GM12878 (cell line): ENCODE measurements at regions not wholly inside any gene's neighbourhood (a gene's known extent, or its start where the extent isn't known, plus 50 kb on each side); places are given as distances from the start of the nearest gene placed in this dataset.

Experiments
- ATAC-seq: fragments of 200-7000 bp; cut with Tn5 transposase; 3 replicates; pipeline ENCODE4 v1.9.1; 2020; ENCODE audit warnings: mild to moderate bottlenecking, moderate library complexity
- BruUV-seq: library from RNA; stranded (reverse); fragments of 400-500 nt; replicated peaks from 2 replicates; lab custom pipeline; 2021; lab: Mats Ljungman, UMichigan
- CTCF ChIA-PET: fragments of 300-600 bp; sonication (Branson Sonifier 250); formaldehyde crosslinking; extraction: SDS; loops from one replicate; lab custom pipeline; 2021; ENCODE audit warnings: inconsistent platforms; lab: Yijun Ruan, JAX
- POLR2A ChIA-PET: fragments of 350-600 bp; formaldehyde crosslinking; extraction: SDS; loops from one replicate; lab custom pipeline; 2021; ENCODE audit warnings: inconsistent platforms; lab: Charles Lee
- RAD21 ChIA-PET: fragments of 300-600 bp; sonication (Branson Sonifier 250); formaldehyde crosslinking; loops from one replicate; lab custom pipeline; 2023; ENCODE audit warnings: antibody characterized with exemption; ENCODE audit not compliant: unreplicated experiment; lab: Charles Lee
- SMC1A ChIA-PET: fragments of 300-600 bp; sonication (Branson Sonifier 250); formaldehyde crosslinking; loops from one replicate; lab custom pipeline; 2023; ENCODE audit not compliant: unreplicated experiment, uncharacterized antibody; lab: Charles Lee
- DNase-seq: peaks from one replicate; pipeline ENCODE4 v3.0.0-alpha.2; 2011; ENCODE audit warnings: low read depth, low spot score
- FAIRE-seq: peaks from 3 replicates; lab custom pipeline; 2011; peaks lifted over from hg19 to GRCh38; lab: Jason Lieb, UNC
- H2AFZ ChIP-seq: 2 replicates; pipeline ENCODE4 v1.6.0; 2011; ENCODE audit warnings: low read depth, low read length, control low read depth; ENCODE audit not compliant: control insufficient read depth
- H3K27ac ChIP-seq: 2 replicates; pipeline ENCODE4 v1.5.1; 2011; ENCODE audit warnings: control low read depth; ENCODE audit not compliant: control insufficient read depth, insufficient read depth
- H3K27me3 ChIP-seq, 2 experiments: replicated peaks in 1 of 2; 2 replicates each; pipeline versions ENCODE4 v1.6.0 to v1.6.1; 2011; ENCODE audit warnings: low read length in 1 of 2; ENCODE audit not compliant: control insufficient read depth in 2 of 2, insufficient read depth in 2 of 2
- H3K36me3 ChIP-seq, 2 experiments: 2 replicates each; pipeline ENCODE4 v1.5.1; 2011; ENCODE audit warnings: low read length in 1 of 2; ENCODE audit not compliant: control insufficient read depth in 2 of 2, insufficient read depth in 2 of 2
- H3K4me1 ChIP-seq: 2 replicates; pipeline ENCODE4 v1.6.1; 2011; ENCODE audit warnings: mild to moderate bottlenecking, low read length, moderate library complexity, mixed read lengths; ENCODE audit not compliant: control insufficient read depth, insufficient read depth
- H3K4me2 ChIP-seq: 2 replicates; pipeline ENCODE4 v1.6.0; 2011; ENCODE audit warnings: control low read depth; ENCODE audit not compliant: control insufficient read depth, insufficient read depth
- H3K4me3 ChIP-seq: fragments of 200-600 bp; sonication (generic); 2 replicates; pipeline ENCODE4 v1.5.1; 2016
- H3K79me2 ChIP-seq: 2 replicates; pipeline ENCODE4 v1.6.0; 2011; ENCODE audit warnings: low read length; ENCODE audit not compliant: control insufficient read depth, insufficient read depth
- H3K9ac ChIP-seq: 2 replicates; pipeline ENCODE4 v1.8.0; 2011; ENCODE audit warnings: low read length, control low read depth, mixed read lengths; ENCODE audit not compliant: control insufficient read depth, insufficient read depth
- H3K9me3 ChIP-seq: replicated peaks from 3 replicates; pipeline ENCODE4 v1.5.1; 2011; ENCODE audit warnings: mild to moderate bottlenecking, low read length; ENCODE audit not compliant: control insufficient read depth, insufficient read depth
- H4K20me1 ChIP-seq: 2 replicates; pipeline ENCODE4 v1.6.0; 2011; ENCODE audit not compliant: control insufficient read depth, insufficient read depth
- BACH1 ChIP-seq: fragments of 450-650 bp; IDR thresholded peaks from 2 replicates; pipeline ENCODE4 v1.6.1; 2017; ENCODE audit warnings: mild to moderate bottlenecking, borderline replicate concordance
- BCLAF1 ChIP-seq: fragments of 450-650 bp; IDR thresholded peaks from 2 replicates; pipeline ENCODE4 v1.6.1; 2017; ENCODE audit warnings: antibody characterized with exemption, mild to moderate bottlenecking, moderate library complexity
- BHLHE40 ChIP-seq, 2 experiments: fragments of 450-650 bp in 1 of 2; IDR thresholded peaks; 2 replicates each; pipeline ENCODE4 v1.6.1; 2011 to 2017; ENCODE audit warnings: low read depth in 2 of 2, borderline replicate concordance in 1 of 2, improper control_type of control experiment in 1 of 2, low read length in 1 of 2, mild to moderate bottlenecking in 1 of 2
- EED ChIP-seq: sonication (generic); IDR thresholded peaks from 2 replicates; pipeline ENCODE4 v1.6.1; 2016; ENCODE audit warnings: antibody characterized with exemption, low read depth
- EGR1 ChIP-seq, 2 experiments: IDR thresholded peaks; 1 replicate in 1 of 2; 2 replicates in 1 of 2; pipeline ENCODE4 v1.6.1; 2011 to 2012; ENCODE audit warnings: low read depth in 2 of 2, low read length in 2 of 2, borderline replicate concordance in 1 of 2, mild to moderate bottlenecking in 1 of 2, moderate library complexity in 1 of 2
- ETV6 ChIP-seq, 2 experiments: fragments of 450-650 bp in 1 of 2; IDR thresholded peaks in 1 of 2; conservative IDR thresholded peaks in 1 of 2; 2 replicates each; pipeline ENCODE4 v1.6.1; 2014; ENCODE audit warnings: antibody characterized with exemption in 1 of 2, borderline replicate concordance in 1 of 2, low read depth in 1 of 2, mild to moderate bottlenecking in 1 of 2, moderate library complexity in 1 of 2
- IKZF1 ChIP-seq: fragments of 450-650 bp; conservative IDR thresholded peaks from 2 replicates; pipeline ENCODE4 v1.6.1; 2017; ENCODE audit warnings: antibody characterized with exemption, mild to moderate bottlenecking
- NR2C2 ChIP-seq: IDR thresholded peaks from 2 replicates; pipeline ENCODE4 v1.6.1; 2011; ENCODE audit warnings: borderline replicate concordance, low read depth; ENCODE audit not compliant: control insufficient read depth, insufficient read length
- SKIL ChIP-seq: fragments of 450-650 bp; IDR thresholded peaks from 2 replicates; pipeline ENCODE4 v1.6.1; 2017; ENCODE audit warnings: mild to moderate bottlenecking, low read depth, inconsistent platforms; ENCODE audit not compliant: poor library complexity, severe bottlenecking
- YBX1 ChIP-seq: fragments of 450-650 bp; IDR thresholded peaks from 2 replicates; pipeline ENCODE4 v1.6.1; 2016; ENCODE audit warnings: antibody characterized with exemption
- ZBTB4 ChIP-seq: fragments of 450-650 bp; formaldehyde crosslinking; IDR thresholded peaks from 2 replicates; pipeline ENCODE4 v1.4.0; 2022; ENCODE audit warnings: mild to moderate bottlenecking, moderate library complexity
- WGBS: methylation state at CpG from one replicate; pipeline ENCODE4 v1.1.6; 2016; ENCODE audit warnings: low lambda C conversion rate; ENCODE audit not compliant: insufficient replicate concordance, insufficient coverage; ENCODE audit errors: missing lambda C conversion rate; 5-methylcytosine and 5-hydroxymethylcytosine counted together
- in situ Hi-C: fragments of 300-500 bp; cut with MboI; formaldehyde crosslinking; loops from 9 replicates; pipeline ENCODE4 v1.14.3; 2018; ENCODE audit warnings: mixed read lengths
- intact Hi-C: fragments of 100-400 bp; cut with micrococcal nuclease; formaldehyde crosslinking; loops from one replicate; pipeline ENCODE4 v1.14.2; 2022; ENCODE audit not compliant: unreplicated experiment

DNA sequence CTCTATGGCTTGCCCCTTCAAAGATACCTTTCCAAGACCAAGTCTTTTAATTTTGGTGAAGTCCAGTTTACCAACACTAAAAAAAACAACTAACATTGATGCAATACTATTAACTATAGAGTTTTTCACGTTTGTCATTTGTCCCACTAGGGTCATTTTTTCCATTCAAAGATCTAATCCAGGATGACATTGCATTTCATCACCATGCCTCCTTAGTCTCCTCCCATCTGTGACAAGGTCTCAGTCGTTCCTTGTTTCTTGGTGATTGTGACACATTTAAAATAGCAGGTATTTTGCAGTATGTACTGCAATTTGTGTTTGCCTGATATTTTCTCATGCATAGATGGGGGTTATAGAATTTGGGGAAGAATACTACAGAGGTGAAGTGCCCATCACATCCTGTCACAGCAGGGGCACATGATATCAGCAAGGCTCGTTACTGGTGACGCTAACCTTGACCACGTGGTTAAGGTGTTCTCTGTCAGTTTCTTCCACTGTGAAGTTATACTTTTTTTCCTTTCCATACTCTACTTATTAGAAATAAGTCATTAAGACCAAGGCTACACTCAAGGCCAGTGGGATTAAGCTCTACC lies 799.2 kb upstream of the RAB6C start (continued):
- no peak for TF ChIP-seq NR2C2
- TF ChIP-seq EED = no peak
- TF ChIP-seq SKIL = no peak
- no peak for TF ChIP-seq BACH1
- no peak for TF ChIP-seq BHLHE40 (IDR thresholded peaks at IDR 0.05; ENCODE audit: borderline replicate concordance in 1 of 2, low read depth in 2 of 2, low read length in 1 of 2)
- TF ChIP-seq EGR1 (IDR thresholded peaks at IDR 0.05; ENCODE audit: borderline replicate concordance in 1 of 2, low read depth in 2 of 2, low read length in 2 of 2) = no peak

DNA sequence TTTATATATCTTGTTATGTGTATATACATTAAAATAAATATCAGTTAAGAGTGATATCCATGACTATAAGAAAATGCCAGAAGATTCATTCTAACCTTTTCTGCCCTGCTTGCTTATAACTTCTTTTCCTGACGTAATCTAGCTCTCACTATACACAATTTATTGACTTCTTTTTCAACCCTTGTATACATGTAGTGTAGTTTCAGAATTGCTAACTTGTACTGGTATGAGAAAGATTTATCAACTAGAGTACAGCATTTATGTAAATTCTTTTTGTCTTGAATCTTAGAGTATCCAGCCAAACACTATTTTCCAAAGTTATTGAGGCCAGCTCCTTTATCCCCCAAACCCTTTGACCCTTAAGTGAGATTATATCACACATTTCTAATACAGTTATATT lies 798.0 kb upstream of the RAB6C start:
- ChIA-PET SMC1A (no interaction called here), RAD21 (no interaction called here), POLR2A (no interaction called here), CTCF (interaction anchor here (0.6 kb wide), 1 partner anchor 978 kb away, joined by 3 read pairs; no protein-coding TSS in a partner anchor)
- Histone ChIP-seq H3K9me3 (no peaks in the 10 kb centered on the region), H3K4me1 (no peaks in the 10 kb centered on the region), H3K27me3 (no peaks in the 10 kb centered on the region), H3K4me2 (no peak overlapping the region), H3K36me3 (no peaks in the 10 kb centered on the region), H4K20me1 (no peaks in the 10 kb centered on the region), H3K79me2 (no peaks in the 10 kb centered on the region), H3K9ac (no peak overlapping the region), H3K4me3 (no peak overlapping the region), H2AFZ (no peak overlapping the region), H3K27ac (no peak overlapping the region)
- BruUV-seq = no TSS peak
- in situ Hi-C loops (no loop called here), intact Hi-C loops (no loop called here)
- 0% methylated on average over 1 of the region's 1 CpG for WGBS
- ATAC-seq (peak; percentile 81), DNase-seq (no peak), FAIRE-seq (no peak)
- TF ChIP-seq YBX1 (no peak), ZBTB4 (CRISPR knock-in tag) (no peak), IKZF1 (no peak), BACH1 (no peak), BCLAF1 (no peak), ETV6 (conservative IDR thresholded peaks at IDR 0.05 in 1 of 2, IDR thresholded peaks at IDR 0.05 in 1 of 2; ENCODE audit: borderline replicate concordance in 1 of 2, low read depth in 1 of 2) (no peak)
